Natural killer cell (primary cell): ENCODE measurements at regions not wholly inside any gene's neighbourhood (a gene's known extent, or its start where the extent isn't known, plus 50 kb on each side); places are given as distances from the start of the nearest gene placed in this dataset.

Experiments used
- ATAC-seq, 3 donors: fragments of 150-1000 bp in 2 of 3; fragments of 200-7000 bp in 1 of 3; cut with Tn5 transposase; 1 replicate in 1 of 3; 2 replicates in 2 of 3; pipeline ENCODE4 v1.10.0; 2021; ENCODE audit warnings: mild to moderate bottlenecking in 2 of 3, moderate library complexity in 2 of 3
- DNase-seq, 2 donors: peaks; one replicate each; pipeline versions ENCODE4 v3.0.0 to v3.0.0-alpha.2; 2013 to 2021; ENCODE audit warnings: mixed read lengths in 1 of 2
- H3K27ac ChIP-seq: one replicate; pipeline ENCODE4 v1.5.1; 2013; ENCODE audit warnings: mild to moderate bottlenecking, low read length
- H3K27me3 ChIP-seq: one replicate; pipeline ENCODE4 v1.6.1; 2013; ENCODE audit warnings: low read length; ENCODE audit not compliant: control insufficient read depth, insufficient read depth
- H3K36me3 ChIP-seq: one replicate; pipeline ENCODE4 v1.6.1; 2013; ENCODE audit warnings: low read length; ENCODE audit not compliant: control insufficient read depth, insufficient read depth
- H3K4me1 ChIP-seq: one replicate; pipeline ENCODE4 v1.6.1; 2013; ENCODE audit warnings: low read length; ENCODE audit not compliant: control insufficient read depth, insufficient read depth
- H3K4me3 ChIP-seq: one replicate; pipeline ENCODE4 v1.5.1; 2013; ENCODE audit warnings: low read length
- H3K9me3 ChIP-seq: one replicate; pipeline ENCODE4 v1.6.1; 2013; ENCODE audit warnings: low read length; ENCODE audit not compliant: control insufficient read depth, insufficient read depth
- H3K27ac Mint-ChIP-seq, 2 donors: one replicate each; pipeline ENCODE4 v1.8.0; 2022; ENCODE audit warnings: mild to moderate bottlenecking in 2 of 2, mixed read lengths in 2 of 2, moderate library complexity in 1 of 2
- H3K27me3 Mint-ChIP-seq, 2 donors: one replicate each; pipeline ENCODE4 v1.8.0; 2022; ENCODE audit warnings: low read depth in 2 of 2, mixed read lengths in 2 of 2
- H3K36me3 Mint-ChIP-seq: one replicate; pipeline ENCODE4 v1.8.0; 2022; ENCODE audit warnings: mixed read lengths
- H3K4me1 Mint-ChIP-seq, 2 donors: one replicate each; pipeline ENCODE4 v1.8.0; 2022; ENCODE audit warnings: mixed read lengths in 2 of 2
- H3K4me3 Mint-ChIP-seq: one replicate; pipeline ENCODE4 v1.8.0; 2022; ENCODE audit warnings: mild to moderate bottlenecking, moderate library complexity, mixed read lengths
- H3K9me3 Mint-ChIP-seq, 2 donors: one replicate each; pipeline ENCODE4 v1.8.0; 2022; ENCODE audit warnings: mixed read lengths in 2 of 2
- WGBS: methylation state at CpG from one replicate; pipeline ENCODE4 v1.1.7; 2013; ENCODE audit warnings: missing lambda C conversion rate; ENCODE audit not compliant: insufficient coverage; 5-methylcytosine and 5-hydroxymethylcytosine counted together
- intact Hi-C: fragments of 100-400 bp; cut with micrococcal nuclease; formaldehyde crosslinking; loops from one replicate; pipeline ENCODE4 v1.14.2; 2022
- TF ChIP-seq, protein P1 (sequence below): fragments of 200-600 bp; IDR thresholded peaks from one replicate; pipeline ENCODE4 v1.8.0; 2022; ENCODE audit warnings: antibody characterized with exemption

DNA sequence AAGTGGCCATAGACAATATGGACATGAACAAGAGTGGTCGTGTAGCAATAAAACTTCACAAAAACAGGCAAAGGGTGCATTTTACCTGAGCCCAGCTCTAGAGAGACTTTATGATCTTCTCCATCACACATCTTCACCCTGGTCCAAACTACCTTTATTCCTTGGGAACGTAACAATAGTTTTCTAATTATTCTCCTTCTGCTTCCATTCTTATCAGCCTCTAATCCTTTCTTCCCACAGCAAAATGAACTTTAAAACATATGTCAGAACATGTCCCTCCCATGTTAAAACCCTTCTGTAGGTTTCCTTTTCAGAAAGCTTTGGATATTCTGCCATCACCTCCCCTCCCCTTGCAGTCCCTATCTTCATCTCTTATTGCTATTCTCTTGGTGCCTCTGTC is 395.2 kb upstream of the PLXNA2 start:
- DNase-seq = no peak
- no peak for ATAC-seq
- Mint-ChIP-seq H3K36me3 (no peaks in the 10 kb centered on the region), H3K9me3 (no peaks in the 10 kb centered on the region), H3K4me3 (no peak overlapping the region), H3K27ac (no peak overlapping the region), H3K27me3 (peaks cover 0 to 2% of the 10 kb centered on the region in 2 donors), H3K4me1 (no peaks in the 10 kb centered on the region)
- WGBS = 74% methylated on average over 2 of the region's 2 CpGs
- intact Hi-C loops = no loop called here
- no peaks in the 10 kb centered on the region for H3K4me1 ChIP-seq
- no peaks in the 10 kb centered on the region for H3K36me3 ChIP-seq
- TF ChIP-seq, protein P1, sequence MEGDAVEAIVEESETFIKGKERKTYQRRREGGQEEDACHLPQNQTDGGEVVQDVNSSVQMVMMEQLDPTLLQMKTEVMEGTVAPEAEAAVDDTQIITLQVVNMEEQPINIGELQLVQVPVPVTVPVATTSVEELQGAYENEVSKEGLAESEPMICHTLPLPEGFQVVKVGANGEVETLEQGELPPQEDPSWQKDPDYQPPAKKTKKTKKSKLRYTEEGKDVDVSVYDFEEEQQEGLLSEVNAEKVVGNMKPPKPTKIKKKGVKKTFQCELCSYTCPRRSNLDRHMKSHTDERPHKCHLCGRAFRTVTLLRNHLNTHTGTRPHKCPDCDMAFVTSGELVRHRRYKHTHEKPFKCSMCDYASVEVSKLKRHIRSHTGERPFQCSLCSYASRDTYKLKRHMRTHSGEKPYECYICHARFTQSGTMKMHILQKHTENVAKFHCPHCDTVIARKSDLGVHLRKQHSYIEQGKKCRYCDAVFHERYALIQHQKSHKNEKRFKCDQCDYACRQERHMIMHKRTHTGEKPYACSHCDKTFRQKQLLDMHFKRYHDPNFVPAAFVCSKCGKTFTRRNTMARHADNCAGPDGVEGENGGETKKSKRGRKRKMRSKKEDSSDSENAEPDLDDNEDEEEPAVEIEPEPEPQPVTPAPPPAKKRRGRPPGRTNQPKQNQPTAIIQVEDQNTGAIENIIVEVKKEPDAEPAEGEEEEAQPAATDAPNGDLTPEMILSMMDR = no peak
- H3K4me3 ChIP-seq = no peak overlapping the region
- H3K9me3 ChIP-seq = no peaks in the 10 kb centered on the region
- no peaks in the 10 kb centered on the region for H3K27me3 ChIP-seq
- H3K27ac ChIP-seq = no peak overlapping the region

DNA sequence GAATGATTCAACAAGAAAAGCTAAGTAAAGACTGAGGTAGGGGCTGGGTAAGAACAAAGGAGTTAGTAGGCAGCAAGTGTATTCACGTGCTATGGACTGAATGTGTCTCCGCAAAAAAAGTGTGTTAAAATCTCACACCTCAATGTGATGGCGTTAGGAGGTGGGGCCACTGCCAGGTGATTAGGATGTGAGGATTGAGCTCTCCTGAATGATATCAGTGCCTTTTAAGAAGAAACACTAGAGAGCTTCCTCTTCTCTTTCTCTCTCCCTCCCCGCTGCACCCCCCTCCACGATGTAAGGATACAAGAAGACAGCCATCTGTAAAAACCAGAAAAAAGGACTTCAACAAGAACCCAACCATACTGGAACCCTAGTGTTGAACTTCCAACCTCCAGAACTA is 396.1 kb upstream of the PLXNA2 start:
- TF ChIP-seq, protein P1 = no peak
- no peaks in the 10 kb centered on the region for H3K4me1 ChIP-seq
- Mint-ChIP-seq H3K4me3 (no peak overlapping the region), H3K27ac (no peak overlapping the region), H3K36me3 (no peaks in the 10 kb centered on the region), H3K4me1 (no peaks in the 10 kb centered on the region), H3K9me3 (no peaks in the 10 kb centered on the region), H3K27me3 (peaks cover 0 to 4% of the 10 kb centered on the region in 2 donors)
- intact Hi-C loops = no loop called here
- H3K36me3 ChIP-seq = no peaks in the 10 kb centered on the region
- 90% methylated on average over 5 of the region's 5 CpGs for WGBS
- no peak overlapping the region for H3K4me3 ChIP-seq
- no peaks in the 10 kb centered on the region for H3K27me3 ChIP-seq
- ATAC-seq = no peak
- no peak overlapping the region for H3K27ac ChIP-seq
- H3K9me3 ChIP-seq = no peaks in the 10 kb centered on the region
- DNase-seq = no peak

DNA sequence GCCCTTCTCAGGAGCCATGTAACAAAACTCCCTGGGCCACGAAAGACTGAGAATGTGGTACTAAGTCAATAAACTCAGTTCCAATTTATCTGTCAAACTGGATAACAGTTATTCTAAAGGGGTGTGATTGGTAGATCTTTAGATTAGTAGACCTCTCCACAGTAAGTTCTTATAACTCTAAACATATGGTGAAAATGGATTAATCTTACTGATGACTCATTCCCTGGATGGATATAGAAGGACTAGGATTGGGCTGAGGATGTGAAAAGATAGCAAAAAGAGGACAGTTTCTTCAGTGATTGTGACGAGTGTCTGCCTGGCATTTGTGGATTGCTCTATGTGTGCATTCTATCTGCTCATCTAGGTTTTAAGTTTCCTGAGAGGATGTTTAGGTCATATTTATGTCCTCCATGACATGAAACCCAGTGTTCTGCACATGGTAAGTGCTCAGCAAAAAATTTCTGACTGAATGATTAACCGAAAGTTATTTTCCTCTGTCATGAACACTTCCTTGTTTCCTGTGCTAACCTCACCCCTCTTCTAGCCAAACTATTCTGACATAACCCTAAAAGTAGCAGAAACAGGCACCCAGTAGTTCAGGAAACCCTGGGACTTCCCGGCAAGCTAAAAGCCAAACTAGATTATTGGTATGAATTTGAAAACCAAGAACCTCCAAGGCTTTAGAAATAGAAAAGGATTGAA is 397.5 kb upstream of the PLXNA2 start:
- DNase-seq = no peak
- no peaks in the 10 kb centered on the region for H3K27me3 ChIP-seq
- 55% methylated on average over 4 of the region's 4 CpGs for WGBS
- Mint-ChIP-seq H3K4me1 (no peaks in the 10 kb centered on the region), H3K36me3 (no peaks in the 10 kb centered on the region), H3K27ac (no peak overlapping the region), H3K9me3 (no peaks in the 10 kb centered on the region), H3K4me3 (no peak overlapping the region), H3K27me3 (peaks cover 0 to 4% of the 10 kb centered on the region in 2 donors)
- TF ChIP-seq, protein P1 = no peak
- H3K27ac ChIP-seq = no peak overlapping the region
- H3K36me3 ChIP-seq = no peaks in the 10 kb centered on the region
- no peaks in the 10 kb centered on the region for H3K9me3 ChIP-seq
- H3K4me3 ChIP-seq = no peak overlapping the region
- H3K4me1 ChIP-seq = no peaks in the 10 kb centered on the region
- intact Hi-C loops = no loop called here
- no peak for ATAC-seq

DNA sequence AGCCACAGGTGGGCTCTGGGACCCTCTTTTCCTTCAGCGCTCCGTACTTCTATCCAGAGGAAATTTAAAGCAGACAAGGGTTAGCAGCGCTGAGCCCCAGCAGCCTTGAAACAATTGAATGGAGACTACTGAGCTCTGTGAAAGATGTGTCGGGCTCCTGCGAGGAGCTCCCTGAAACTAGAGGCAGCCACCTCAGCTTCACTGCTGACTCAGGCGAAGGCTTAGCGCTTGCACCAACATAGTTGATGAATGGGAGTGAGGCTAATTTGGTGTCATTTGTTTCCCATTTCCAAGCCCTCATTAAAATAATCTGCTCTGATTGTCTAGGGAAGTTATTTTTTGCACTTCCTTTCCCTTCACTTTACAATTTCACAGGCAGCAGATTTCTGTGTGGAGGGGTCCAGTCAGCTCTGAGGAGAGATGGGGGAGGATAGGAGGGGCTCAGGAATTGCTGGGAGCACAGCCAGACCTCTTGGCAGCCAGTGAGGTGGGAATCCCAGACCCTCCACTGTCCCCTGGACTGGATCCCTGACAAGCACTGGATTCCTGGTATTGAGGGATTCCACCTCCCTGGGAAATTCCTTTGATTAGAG is 398.9 kb upstream of the PLXNA2 start:
- TF ChIP-seq, protein P1 = no peak
- DNase-seq (no peak), ATAC-seq (no peak)
- Mint-ChIP-seq H3K27ac (no peak overlapping the region), H3K36me3 (no peaks in the 10 kb centered on the region), H3K27me3 (peaks cover under 1 to 7% of the 10 kb centered on the region in 2 donors), H3K4me3 (no peak overlapping the region), H3K4me1 (no peaks in the 10 kb centered on the region), H3K9me3 (no peaks in the 10 kb centered on the region)
- Histone ChIP-seq H3K27ac (no peak overlapping the region), H3K27me3 (no peaks in the 10 kb centered on the region), H3K36me3 (no peaks in the 10 kb centered on the region), H3K9me3 (no peaks in the 10 kb centered on the region), H3K4me3 (no peak overlapping the region), H3K4me1 (no peaks in the 10 kb centered on the region)
- WGBS = 96% methylated on average over 7 of the region's 7 CpGs
- intact Hi-C loops = no loop called here
